GM12878 (cell line): ENCODE measurements at regions not wholly inside any gene's neighbourhood (a gene's known extent, or its start where the extent isn't known, plus 50 kb on each side); places are given as distances from the start of the nearest gene placed in this dataset.

Source experiments
- ATAC-seq: fragments of 200-7000 bp; cut with Tn5 transposase; 3 replicates; pipeline ENCODE4 v1.9.1; 2020; ENCODE audit warnings: mild to moderate bottlenecking, moderate library complexity
- BruUV-seq: library from RNA; stranded (reverse); fragments of 400-500 nt; replicated peaks from 2 replicates; lab custom pipeline; 2021; lab: Mats Ljungman, UMichigan
- CTCF ChIA-PET: fragments of 300-600 bp; sonication (Branson Sonifier 250); formaldehyde crosslinking; extraction: SDS; loops from one replicate; lab custom pipeline; 2021; ENCODE audit warnings: inconsistent platforms; lab: Yijun Ruan, JAX
- POLR2A ChIA-PET: fragments of 350-600 bp; formaldehyde crosslinking; extraction: SDS; loops from one replicate; lab custom pipeline; 2021; ENCODE audit warnings: inconsistent platforms; lab: Charles Lee
- RAD21 ChIA-PET: fragments of 300-600 bp; sonication (Branson Sonifier 250); formaldehyde crosslinking; loops from one replicate; lab custom pipeline; 2023; ENCODE audit warnings: antibody characterized with exemption; ENCODE audit not compliant: unreplicated experiment; lab: Charles Lee
- SMC1A ChIA-PET: fragments of 300-600 bp; sonication (Branson Sonifier 250); formaldehyde crosslinking; loops from one replicate; lab custom pipeline; 2023; ENCODE audit not compliant: unreplicated experiment, uncharacterized antibody; lab: Charles Lee
- DNase-seq: peaks from one replicate; pipeline ENCODE4 v3.0.0-alpha.2; 2011; ENCODE audit warnings: low read depth, low spot score
- FAIRE-seq: peaks from 3 replicates; lab custom pipeline; 2011; peaks lifted over from hg19 to GRCh38; lab: Jason Lieb, UNC
- H2AFZ ChIP-seq: 2 replicates; pipeline ENCODE4 v1.6.0; 2011; ENCODE audit warnings: low read depth, low read length, control low read depth; ENCODE audit not compliant: control insufficient read depth
- H3K27ac ChIP-seq: 2 replicates; pipeline ENCODE4 v1.5.1; 2011; ENCODE audit warnings: control low read depth; ENCODE audit not compliant: control insufficient read depth, insufficient read depth
- H3K27me3 ChIP-seq, 2 experiments: replicated peaks in 1 of 2; 2 replicates each; pipeline versions ENCODE4 v1.6.0 to v1.6.1; 2011; ENCODE audit warnings: low read length in 1 of 2; ENCODE audit not compliant: control insufficient read depth in 2 of 2, insufficient read depth in 2 of 2
- H3K36me3 ChIP-seq, 2 experiments: 2 replicates each; pipeline ENCODE4 v1.5.1; 2011; ENCODE audit warnings: low read length in 1 of 2; ENCODE audit not compliant: control insufficient read depth in 2 of 2, insufficient read depth in 2 of 2
- H3K4me1 ChIP-seq: 2 replicates; pipeline ENCODE4 v1.6.1; 2011; ENCODE audit warnings: mild to moderate bottlenecking, low read length, moderate library complexity, mixed read lengths; ENCODE audit not compliant: control insufficient read depth, insufficient read depth
- H3K4me2 ChIP-seq: 2 replicates; pipeline ENCODE4 v1.6.0; 2011; ENCODE audit warnings: control low read depth; ENCODE audit not compliant: control insufficient read depth, insufficient read depth
- H3K4me3 ChIP-seq: fragments of 200-600 bp; sonication (generic); 2 replicates; pipeline ENCODE4 v1.5.1; 2016
- H3K79me2 ChIP-seq: 2 replicates; pipeline ENCODE4 v1.6.0; 2011; ENCODE audit warnings: low read length; ENCODE audit not compliant: control insufficient read depth, insufficient read depth
- H3K9ac ChIP-seq: 2 replicates; pipeline ENCODE4 v1.8.0; 2011; ENCODE audit warnings: low read length, control low read depth, mixed read lengths; ENCODE audit not compliant: control insufficient read depth, insufficient read depth
- H3K9me3 ChIP-seq: replicated peaks from 3 replicates; pipeline ENCODE4 v1.5.1; 2011; ENCODE audit warnings: mild to moderate bottlenecking, low read length; ENCODE audit not compliant: control insufficient read depth, insufficient read depth
- H4K20me1 ChIP-seq: 2 replicates; pipeline ENCODE4 v1.6.0; 2011; ENCODE audit not compliant: control insufficient read depth, insufficient read depth
- BACH1 ChIP-seq: fragments of 450-650 bp; IDR thresholded peaks from 2 replicates; pipeline ENCODE4 v1.6.1; 2017; ENCODE audit warnings: mild to moderate bottlenecking, borderline replicate concordance
- CEBPB ChIP-seq, 2 experiments: fragments of 150-350 bp in 1 of 2; IDR thresholded peaks; 2 replicates each; pipeline ENCODE4 v1.6.1; 2012 to 2014; ENCODE audit warnings: low read depth in 2 of 2, low read length in 2 of 2, borderline replicate concordance in 1 of 2, inconsistent platforms in 1 of 2
- CUX1 ChIP-seq: IDR thresholded peaks from 2 replicates; pipeline ENCODE4 v1.6.1; 2012; ENCODE audit warnings: improper control_type of control experiment, low read depth, low read length; ENCODE audit not compliant: insufficient replicate concordance
- FOXM1 ChIP-seq: IDR thresholded peaks from 2 replicates; pipeline ENCODE4 v1.6.1; 2012; ENCODE audit warnings: low read depth, mild to moderate bottlenecking, inconsistent platforms, low read length, moderate library complexity
- IRF5 ChIP-seq: fragments of 450-650 bp; IDR thresholded peaks from 2 replicates; pipeline ENCODE4 v1.6.1; 2017; ENCODE audit warnings: borderline replicate concordance
- NR2C2 ChIP-seq: IDR thresholded peaks from 2 replicates; pipeline ENCODE4 v1.6.1; 2011; ENCODE audit warnings: borderline replicate concordance, low read depth; ENCODE audit not compliant: control insufficient read depth, insufficient read length
- NR2F1 ChIP-seq: fragments of 450-650 bp; conservative IDR thresholded peaks from 2 replicates; pipeline ENCODE4 v1.6.1; 2017; ENCODE audit warnings: mild to moderate bottlenecking
- PAX5 ChIP-seq: IDR thresholded peaks from 2 replicates; pipeline ENCODE4 v1.6.1; 2011; ENCODE audit warnings: low read depth, low read length, borderline replicate concordance
- RAD21 ChIP-seq: IDR thresholded peaks from 2 replicates; pipeline ENCODE4 v1.6.1; 2011; ENCODE audit warnings: mild to moderate bottlenecking, low read depth, low read length, moderate library complexity; ENCODE audit not compliant: insufficient read depth
- RAD51 ChIP-seq: fragments of 450-650 bp; IDR thresholded peaks from 2 replicates; pipeline ENCODE4 v1.6.1; 2016; ENCODE audit warnings: moderate library complexity, mild to moderate bottlenecking, inconsistent platforms
- SIX5 ChIP-seq: IDR thresholded peaks from 2 replicates; pipeline ENCODE4 v1.6.1; 2011; ENCODE audit warnings: mild to moderate bottlenecking, low read depth, low read length, moderate library complexity; ENCODE audit not compliant: severe bottlenecking
- YY1 ChIP-seq: IDR thresholded peaks from 2 replicates; pipeline ENCODE4 v1.6.1; 2011; ENCODE audit warnings: low read depth, mild to moderate bottlenecking, low read length
- WGBS: methylation state at CpG from one replicate; pipeline ENCODE4 v1.1.6; 2016; ENCODE audit warnings: low lambda C conversion rate; ENCODE audit not compliant: insufficient replicate concordance, insufficient coverage; ENCODE audit errors: missing lambda C conversion rate; 5-methylcytosine and 5-hydroxymethylcytosine counted together
- in situ Hi-C: fragments of 300-500 bp; cut with MboI; formaldehyde crosslinking; loops from 9 replicates; pipeline ENCODE4 v1.14.3; 2018; ENCODE audit warnings: mixed read lengths
- intact Hi-C: fragments of 100-400 bp; cut with micrococcal nuclease; formaldehyde crosslinking; loops from one replicate; pipeline ENCODE4 v1.14.2; 2022; ENCODE audit not compliant: unreplicated experiment
- TF ChIP-seq, protein P1 (sequence below): fragments of 150-350 bp; IDR thresholded peaks from 2 replicates; pipeline ENCODE4 v1.6.1; 2014; ENCODE audit warnings: mild to moderate bottlenecking, low read depth, low read length

- SMC1A ChIA-PET = interaction anchor here (1.0 kb wide), 1 partner anchor 68 kb away, joined by 3 read pairs; no protein-coding TSS in a partner anchor
- no peak overlapping the region for H3K9ac ChIP-seq
- no peaks in the 10 kb centered on the region for H3K9me3 ChIP-seq
- BruUV-seq = no TSS peak
- no peak overlapping the region for H2AFZ ChIP-seq
- no peak for TF ChIP-seq RAD51
- no peak for TF ChIP-seq CUX1
- TF ChIP-seq IRF5 = no peak
- TF ChIP-seq SIX5 = no peak
- TF ChIP-seq PAX5 = no peak
- no peak for TF ChIP-seq YY1
- TF ChIP-seq RAD21 = no peak
- no peak for TF ChIP-seq NR2F1
- TF ChIP-seq, protein P1, sequence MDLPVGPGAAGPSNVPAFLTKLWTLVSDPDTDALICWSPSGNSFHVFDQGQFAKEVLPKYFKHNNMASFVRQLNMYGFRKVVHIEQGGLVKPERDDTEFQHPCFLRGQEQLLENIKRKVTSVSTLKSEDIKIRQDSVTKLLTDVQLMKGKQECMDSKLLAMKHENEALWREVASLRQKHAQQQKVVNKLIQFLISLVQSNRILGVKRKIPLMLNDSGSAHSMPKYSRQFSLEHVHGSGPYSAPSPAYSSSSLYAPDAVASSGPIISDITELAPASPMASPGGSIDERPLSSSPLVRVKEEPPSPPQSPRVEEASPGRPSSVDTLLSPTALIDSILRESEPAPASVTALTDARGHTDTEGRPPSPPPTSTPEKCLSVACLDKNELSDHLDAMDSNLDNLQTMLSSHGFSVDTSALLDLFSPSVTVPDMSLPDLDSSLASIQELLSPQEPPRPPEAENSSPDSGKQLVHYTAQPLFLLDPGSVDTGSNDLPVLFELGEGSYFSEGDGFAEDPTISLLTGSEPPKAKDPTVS = no peak
- no peak for TF ChIP-seq BACH1
- no peak for TF ChIP-seq CEBPB (IDR thresholded peaks at IDR 0.05; ENCODE audit: borderline replicate concordance in 1 of 2, low read depth in 2 of 2, low read length in 2 of 2)
- no peak for TF ChIP-seq NR2C2
- TF ChIP-seq FOXM1 = no peak
- H3K27me3 ChIP-seq = no peaks in the 10 kb centered on the region
- no peaks in the 10 kb centered on the region for H3K4me1 ChIP-seq
- no peaks in the 10 kb centered on the region for H4K20me1 ChIP-seq
- H3K4me2 ChIP-seq = no peak overlapping the region
- POLR2A ChIA-PET = no interaction called here
- RAD21 ChIA-PET = no interaction called here
- H3K4me3 ChIP-seq = no peak overlapping the region
- in situ Hi-C loops = no loop called here
- no peaks in the 10 kb centered on the region for H3K36me3 ChIP-seq
- FAIRE-seq = peak; percentile 65
- intact Hi-C loops = no loop called here
- H3K27ac ChIP-seq = no peak overlapping the region
- DNase-seq = no peak
- WGBS = 26% methylated on average over 4 of the region's 4 CpGs
- no peaks in the 10 kb centered on the region for H3K79me2 ChIP-seq
- ATAC-seq = peak; percentile 22; the same call in 1 of the 3 replicates
- CTCF ChIA-PET = no interaction called here
Observed at GRCh38 chr2:129181963-129182362, 797.5 kb upstream of the RAB6C start.
